ENCODE measurements at regions not wholly inside any gene's neighbourhood (a gene's known extent, or its start where the extent isn't known, plus 50 kb on each side); places are given as distances from the start of the nearest gene placed in this dataset.
A peak's percentile ranks its signal among the peaks of the same experiment; 100 is the strongest.

DNA sequence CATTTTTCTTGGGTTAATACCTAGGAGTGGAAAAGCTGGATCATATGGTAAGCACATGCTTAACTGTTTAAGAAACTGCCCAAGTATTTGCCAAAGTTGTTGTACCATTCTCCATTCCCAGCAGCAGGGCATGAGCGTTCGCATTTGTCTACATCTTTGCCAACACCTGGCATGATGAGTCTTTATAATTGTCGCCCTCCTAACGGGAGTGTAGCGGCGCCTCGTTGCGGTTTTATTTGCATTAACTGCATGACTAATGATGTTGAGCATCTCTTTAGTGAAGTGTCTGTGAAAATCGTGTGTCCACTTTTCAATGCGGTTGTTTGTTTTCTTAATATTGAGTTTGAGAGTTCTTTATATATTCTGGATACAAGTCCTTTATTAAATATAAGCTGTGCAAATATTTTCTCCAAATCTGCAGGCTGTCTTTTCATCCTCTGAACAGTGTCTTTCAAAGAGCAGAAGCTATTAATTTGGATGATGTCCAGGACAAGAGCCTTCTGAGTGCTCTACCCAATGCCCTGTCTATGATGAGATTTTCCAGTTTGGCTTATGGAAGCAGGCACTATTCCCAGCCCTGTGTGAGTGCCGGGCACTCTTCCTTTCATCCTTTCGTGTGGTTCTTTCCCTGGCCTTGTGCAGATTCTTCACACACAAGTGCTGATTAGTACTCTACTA lies 202.0 kb downstream of the FOXO1 start:
- Mint-ChIP-seq H3K36me3 (ENCODE audit: low read depth) (no peaks in the 10 kb centered on the region), H3K27ac (no peak overlapping the region), H3K4me3 (no peak overlapping the region), H3K4me1 (ENCODE audit: low read depth) (no peaks in the 10 kb centered on the region), H3K27me3 (ENCODE audit: low read depth) (no peaks in the 10 kb centered on the region), H3K9me3 (ENCODE audit: insufficient read depth) (no peaks in the 10 kb centered on the region)
- ChIA-PET CTCF (interaction anchor here (1.2 kb wide), 1 partner anchor 12 kb away, joined by 3 read pairs; no protein-coding TSS in a partner anchor), POLR2A (interaction anchor here (0.7 kb wide), 1 partner anchor 38 kb away, joined by 3 read pairs; no protein-coding TSS in a partner anchor)
- ATAC-seq (no peak), DNase-seq (no peak)

- no peaks in the 10 kb centered on the region for H3K27me3 Mint-ChIP-seq (ENCODE audit: low read depth)
- ATAC-seq: no peak
- CTCF ChIA-PET: no interaction called here
Observed at GRCh38 chr13:40465015-40465390, 201.4 kb downstream of the FOXO1 start.

GRCh38 chr13:40466272-40466671 lies 200.2 kb downstream of the FOXO1 start:
- H3K9me3 Mint-ChIP-seq (ENCODE audit: insufficient read depth): no peaks in the 10 kb centered on the region
- H3K27ac Mint-ChIP-seq: no peak overlapping the region
- H3K36me3 Mint-ChIP-seq (ENCODE audit: low read depth): peaks cover 1% of the 10 kb centered on the region
- POLR2A ChIA-PET: no interaction called here
- no peaks in the 10 kb centered on the region for H3K27me3 Mint-ChIP-seq (ENCODE audit: low read depth)
- CTCF ChIA-PET: no interaction called here
- H3K4me3 Mint-ChIP-seq: no peak overlapping the region
- DNase-seq (no peak), ATAC-seq (no peak)
- no peaks in the 10 kb centered on the region for H3K4me1 Mint-ChIP-seq (ENCODE audit: low read depth)

More at GRCh38 chr13:40465015-40465390, 201.4 kb downstream of the FOXO1 start:
- Mint-ChIP-seq H3K9me3 (ENCODE audit: insufficient read depth) (no peaks in the 10 kb centered on the region), H3K36me3 (ENCODE audit: low read depth) (no peaks in the 10 kb centered on the region), H3K4me3 (no peak overlapping the region), H3K4me1 (ENCODE audit: low read depth) (no peaks in the 10 kb centered on the region), H3K27ac (no peak overlapping the region)
- POLR2A ChIA-PET: interaction anchor here (0.7 kb wide), 1 partner anchor 39 kb away, joined by 3 read pairs; no protein-coding TSS in a partner anchor
- no peak for DNase-seq

GRCh38 chr13:40468227-40468838 lies 198.1 kb downstream of the FOXO1 start:
- ATAC-seq (no peak), DNase-seq (no peak)
- Mint-ChIP-seq H3K9me3 (ENCODE audit: insufficient read depth) (no peaks in the 10 kb centered on the region), H3K4me1 (ENCODE audit: low read depth) (peaks cover 14% of the 10 kb centered on the region), H3K36me3 (ENCODE audit: low read depth) (peaks cover 5% of the 10 kb centered on the region), H3K4me3 (no peak overlapping the region), H3K27ac (no peak overlapping the region), H3K27me3 (ENCODE audit: low read depth) (no peaks in the 10 kb centered on the region)
- ChIA-PET CTCF (no interaction called here), POLR2A (no interaction called here)

DNA sequence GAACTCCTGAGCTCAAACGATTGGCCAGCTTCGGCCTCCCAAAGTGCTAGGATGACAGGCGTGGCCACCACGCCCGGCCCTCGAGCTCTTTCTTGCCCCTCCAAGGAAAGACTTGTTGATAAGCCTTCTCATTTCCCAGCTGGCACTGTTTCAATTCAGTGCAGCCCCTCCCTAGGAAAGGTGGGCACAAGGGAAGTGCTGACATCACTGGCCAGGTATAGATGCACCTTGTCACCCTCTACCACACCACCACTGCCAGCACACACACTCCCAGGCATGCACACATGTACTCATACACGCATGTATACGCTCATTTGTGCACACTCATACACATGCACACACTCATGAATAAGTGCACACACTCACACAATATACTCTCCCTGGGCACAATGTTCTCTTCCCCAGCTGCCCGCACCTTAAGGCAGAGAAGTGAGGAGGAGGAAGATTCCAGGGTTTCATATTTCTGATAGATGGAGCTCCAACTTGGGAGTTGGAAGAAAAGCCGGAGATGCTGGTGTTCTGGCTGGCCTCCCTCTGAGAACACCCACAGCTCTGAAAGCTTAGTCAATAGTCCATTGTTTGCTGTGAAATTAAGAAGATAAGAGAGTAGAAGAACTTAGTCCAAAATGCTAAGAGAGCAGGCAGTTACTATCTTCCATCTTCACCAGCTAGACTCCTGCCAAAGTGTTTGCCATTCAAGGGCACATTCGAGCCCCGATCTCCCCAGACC lies 196.7 kb downstream of the FOXO1 start:
- H3K4me3 Mint-ChIP-seq: no peak overlapping the region
- no peaks in the 10 kb centered on the region for H3K9me3 Mint-ChIP-seq (ENCODE audit: insufficient read depth)
- peaks cover 5% of the 10 kb centered on the region for H3K36me3 Mint-ChIP-seq (ENCODE audit: low read depth)
- H3K4me1 Mint-ChIP-seq (ENCODE audit: low read depth): peaks cover 18% of the 10 kb centered on the region
- no peaks in the 10 kb centered on the region for H3K27me3 Mint-ChIP-seq (ENCODE audit: low read depth)
- no peak overlapping the region for H3K27ac Mint-ChIP-seq
- ATAC-seq: no peak
- POLR2A ChIA-PET: interaction anchor here (1.9 kb wide), 1 partner anchor 10 kb away, joined by 6 read pairs; no protein-coding TSS in a partner anchor
- no peak for DNase-seq
- CTCF ChIA-PET: no interaction called here

- H3K4me3 Mint-ChIP-seq: no peak overlapping the region
- no peaks in the 10 kb centered on the region for H3K9me3 Mint-ChIP-seq (ENCODE audit: insufficient read depth)
- CTCF ChIA-PET: no interaction called here
- no peak for ATAC-seq
- no peak for DNase-seq
- no peaks in the 10 kb centered on the region for H3K27me3 Mint-ChIP-seq (ENCODE audit: low read depth)
- peaks cover 18% of the 10 kb centered on the region for H3K4me1 Mint-ChIP-seq (ENCODE audit: low read depth)
- POLR2A ChIA-PET: interaction anchor here (1.9 kb wide), 1 partner anchor 11 kb away, joined by 6 read pairs; no protein-coding TSS in a partner anchor
- H3K36me3 Mint-ChIP-seq (ENCODE audit: low read depth): peaks cover 5% of the 10 kb centered on the region
- H3K27ac Mint-ChIP-seq: no peak overlapping the region
Observed at GRCh38 chr13:40470660-40471059, 195.8 kb downstream of the FOXO1 start.

- CTCF ChIA-PET: no interaction called here
- no peak for ATAC-seq
- no peak overlapping the region for H3K27ac Mint-ChIP-seq
Observed at GRCh38 chr13:40471076-40471475, 195.4 kb downstream of the FOXO1 start.

GRCh38 chr13:40471911-40472310 lies 194.5 kb downstream of the FOXO1 start:
- Mint-ChIP-seq H3K4me3 (no peak overlapping the region), H3K4me1 (ENCODE audit: low read depth) (peaks cover 18% of the 10 kb centered on the region), H3K27me3 (ENCODE audit: low read depth) (no peaks in the 10 kb centered on the region), H3K27ac (no peak overlapping the region), H3K36me3 (ENCODE audit: low read depth) (peaks cover 5% of the 10 kb centered on the region), H3K9me3 (ENCODE audit: insufficient read depth) (no peaks in the 10 kb centered on the region)
- POLR2A ChIA-PET: no interaction called here
- DNase-seq (no peak), ATAC-seq (no peak)
- CTCF ChIA-PET: interaction anchor here (0.7 to 1.0 kb wide), 2 partner anchors 10 to 12 kb away, joined by 3 read pairs; no protein-coding TSS in a partner anchor

More at GRCh38 chr13:40471076-40471475, 195.4 kb downstream of the FOXO1 start:
- H3K9me3 Mint-ChIP-seq (ENCODE audit: insufficient read depth): no peaks in the 10 kb centered on the region
- no peaks in the 10 kb centered on the region for H3K27me3 Mint-ChIP-seq (ENCODE audit: low read depth)
- peaks cover 18% of the 10 kb centered on the region for H3K4me1 Mint-ChIP-seq (ENCODE audit: low read depth)
- no peak for DNase-seq
- H3K36me3 Mint-ChIP-seq (ENCODE audit: low read depth): peaks cover 5% of the 10 kb centered on the region
- POLR2A ChIA-PET: interaction anchor here (1.9 kb wide), 1 partner anchor 11 kb away, joined by 6 read pairs; no protein-coding TSS in a partner anchor
- no peak overlapping the region for H3K4me3 Mint-ChIP-seq

- Mint-ChIP-seq H3K27ac (peak overlapping the region; percentile 21), H3K36me3 (ENCODE audit: low read depth) (peaks cover 5% of the 10 kb centered on the region), H3K4me1 (ENCODE audit: low read depth) (peaks cover 18% of the 10 kb centered on the region), H3K9me3 (ENCODE audit: insufficient read depth) (no peaks in the 10 kb centered on the region), H3K27me3 (ENCODE audit: low read depth) (no peaks in the 10 kb centered on the region), H3K4me3 (no peak overlapping the region)
- DNase-seq (no peak), ATAC-seq (no peak)
- ChIA-PET CTCF (interaction anchor here (0.7 to 1.6 kb wide), 5 partner anchors 11 to 283 kb away, joined by 3 to 4 read pairs (median 3); no protein-coding TSS in a partner anchor), POLR2A (no interaction called here)
Observed at GRCh38 chr13:40472427-40473220, 193.8 kb downstream of the FOXO1 start.

DNA sequence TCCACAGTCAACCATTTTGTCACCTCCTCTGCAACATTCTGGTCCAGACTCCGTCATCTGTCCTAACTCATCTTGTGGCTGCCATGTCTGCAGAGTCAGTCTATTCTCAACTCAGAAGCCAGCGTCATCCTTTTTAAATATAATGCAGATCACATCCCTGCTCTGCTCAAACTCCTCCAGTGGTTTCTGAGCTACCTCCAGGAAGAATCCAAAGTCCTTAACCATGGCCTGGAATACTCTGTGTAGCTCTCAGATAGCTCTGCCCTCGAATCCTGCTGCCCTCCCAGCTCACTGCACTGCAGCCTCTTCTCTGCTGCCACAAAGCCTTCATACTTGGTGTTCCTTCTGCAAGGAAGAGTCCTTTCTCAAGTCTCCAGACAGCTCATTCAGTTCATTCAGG lies 190.8 kb downstream of the FOXO1 start:
- peaks cover 5% of the 10 kb centered on the region for H3K36me3 Mint-ChIP-seq (ENCODE audit: low read depth)
- H3K9me3 Mint-ChIP-seq (ENCODE audit: insufficient read depth): no peaks in the 10 kb centered on the region
- CTCF ChIA-PET: interaction anchor here (1.5 to 1.6 kb wide), 2 partner anchors 12 to 534 kb away, joined by 3 read pairs; no protein-coding TSS in a partner anchor
- ATAC-seq: no peak
- H3K27ac Mint-ChIP-seq: no peak overlapping the region
- H3K4me3 Mint-ChIP-seq: no peak overlapping the region
- H3K4me1 Mint-ChIP-seq (ENCODE audit: low read depth): peaks cover 24% of the 10 kb centered on the region
- no peak for DNase-seq
- H3K27me3 Mint-ChIP-seq (ENCODE audit: low read depth): no peaks in the 10 kb centered on the region
- POLR2A ChIA-PET: interaction anchor here (1.1 kb wide), 1 partner anchor 87 kb away, joined by 3 read pairs; no protein-coding TSS in a partner anchor
